ENCODE measurements at regions not wholly inside any gene's neighbourhood (a gene's known extent, or its start where the extent isn't known, plus 50 kb on each side); places are given as distances from the start of the nearest gene placed in this dataset.

DNA sequence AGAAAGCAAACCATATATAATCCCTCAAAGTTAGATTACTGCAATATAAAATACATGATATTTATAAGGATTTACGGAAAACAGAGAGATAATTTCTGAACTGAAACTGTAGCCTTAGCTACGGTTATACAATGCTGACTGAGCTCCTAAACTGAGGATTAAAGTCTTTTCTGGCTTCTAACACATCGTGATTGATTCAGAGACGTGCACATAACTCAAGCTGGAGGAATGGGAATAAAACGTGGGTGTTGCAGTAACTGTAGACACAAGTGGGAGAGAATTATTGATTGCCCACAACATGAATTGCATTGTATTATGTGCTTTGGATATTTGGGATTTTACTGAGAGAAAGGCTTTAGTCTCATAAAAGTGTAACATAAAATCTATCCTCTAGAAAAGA lies 418.0 kb upstream of the OPRM1 start:
- no peaks in the 10 kb centered on the region for H3K36me3 ChIP-seq (ENCODE audit: control insufficient read depth in 2 of 2, extremely low read depth in 1 of 2, insufficient read depth in 1 of 2, low read length in 1 of 2)
- no peaks in the 10 kb centered on the region for H3K9me3 ChIP-seq
- Mint-ChIP-seq H3K27ac (no peak overlapping the region), H3K4me3 (no peak overlapping the region), H3K27me3 (no peaks in the 10 kb centered on the region), H3K4me1 (no peaks in the 10 kb centered on the region), H3K36me3 (no peaks in the 10 kb centered on the region), H3K9me3 (peaks cover 0 to 6% (median 0%) of the 10 kb centered on the region in 3 donors)
- WGBS (ENCODE audit: insufficient coverage), result 66% methylated on average over 3 of the region's 5 CpGs
- no peak for DNase-seq
- ATAC-seq (replicated peaks in 1 of 4), result no peak
- ChIA-PET POLR2A (no interaction called here), CTCF (no interaction called here)
- no peaks in the 10 kb centered on the region for H3K27me3 ChIP-seq (replicated peaks in 1 of 2; ENCODE audit: control insufficient read depth in 2 of 2, extremely low read depth in 1 of 2, insufficient read depth in 2 of 2, low read length in 1 of 2)
- no peaks in the 10 kb centered on the region for H3K4me1 ChIP-seq (ENCODE audit: control insufficient read depth in 1 of 2, extremely low read depth in 1 of 2, insufficient read depth in 2 of 2, low read length in 2 of 2)
- no peak overlapping the region for H3K4me3 ChIP-seq (ENCODE audit: control insufficient read depth in 1 of 2, extremely low read depth in 1 of 2, low read length in 1 of 2)
- no peak overlapping the region for H3K27ac ChIP-seq (ENCODE audit: low read length)

GRCh38 chr6:153618371-153619322 lies 420.4 kb upstream of the OPRM1 start:
- Mint-ChIP-seq H3K27me3 (no peaks in the 10 kb centered on the region), H3K9me3 (no peaks in the 10 kb centered on the region), H3K4me1 (no peaks in the 10 kb centered on the region), H3K27ac (no peak overlapping the region), H3K4me3 (no peak overlapping the region), H3K36me3 (no peaks in the 10 kb centered on the region)
- no peaks in the 10 kb centered on the region for H3K9me3 ChIP-seq
- CTCF ChIA-PET, result no interaction called here
- WGBS (ENCODE audit: insufficient coverage), result 68% methylated on average over 3 of the region's 8 CpGs
- DNase-seq (no peak), ATAC-seq (replicated peaks in 1 of 4) (no peak)
- H3K4me3 ChIP-seq (ENCODE audit: control insufficient read depth in 1 of 2, extremely low read depth in 1 of 2, low read length in 1 of 2), result no peak overlapping the region
- no peaks in the 10 kb centered on the region for H3K36me3 ChIP-seq (ENCODE audit: control insufficient read depth in 2 of 2, extremely low read depth in 1 of 2, insufficient read depth in 1 of 2, low read length in 1 of 2)
- no peak overlapping the region for H3K27ac ChIP-seq (ENCODE audit: low read length)
- no peaks in the 10 kb centered on the region for H3K27me3 ChIP-seq (replicated peaks in 1 of 2; ENCODE audit: control insufficient read depth in 2 of 2, extremely low read depth in 1 of 2, insufficient read depth in 2 of 2, low read length in 1 of 2)
- POLR2A ChIA-PET, result no interaction called here
- H3K4me1 ChIP-seq (ENCODE audit: control insufficient read depth in 1 of 2, extremely low read depth in 1 of 2, insufficient read depth in 2 of 2, low read length in 2 of 2), result no peaks in the 10 kb centered on the region

GRCh38 chr6:153616506-153616905 lies 422.5 kb upstream of the OPRM1 start:
- H3K4me3 ChIP-seq (ENCODE audit: control insufficient read depth in 1 of 2, extremely low read depth in 1 of 2, low read length in 1 of 2), result no peak overlapping the region
- Mint-ChIP-seq H3K4me3 (no peak overlapping the region), H3K27ac (no peak overlapping the region), H3K36me3 (no peaks in the 10 kb centered on the region), H3K9me3 (no peaks in the 10 kb centered on the region), H3K27me3 (no peaks in the 10 kb centered on the region), H3K4me1 (no peaks in the 10 kb centered on the region)
- CTCF ChIA-PET, result no interaction called here
- ATAC-seq (replicated peaks in 1 of 4) (no peak), DNase-seq (no peak)
- WGBS (ENCODE audit: insufficient coverage), result 50% methylated on average over 2 of the region's 6 CpGs
- H3K4me1 ChIP-seq (ENCODE audit: control insufficient read depth in 1 of 2, extremely low read depth in 1 of 2, insufficient read depth in 2 of 2, low read length in 2 of 2), result no peaks in the 10 kb centered on the region
- H3K9me3 ChIP-seq, result no peaks in the 10 kb centered on the region
- H3K36me3 ChIP-seq (ENCODE audit: control insufficient read depth in 2 of 2, extremely low read depth in 1 of 2, insufficient read depth in 1 of 2, low read length in 1 of 2), result no peaks in the 10 kb centered on the region
- POLR2A ChIA-PET, result interaction anchor here in 1 of 2 donors (0.7 kb wide), 1 partner anchor 284 kb away, joined by 3 read pairs; no protein-coding TSS in a partner anchor
- H3K27me3 ChIP-seq (replicated peaks in 1 of 2; ENCODE audit: control insufficient read depth in 2 of 2, extremely low read depth in 1 of 2, insufficient read depth in 2 of 2, low read length in 1 of 2), result no peaks in the 10 kb centered on the region
- no peak overlapping the region for H3K27ac ChIP-seq (ENCODE audit: low read length)

DNA sequence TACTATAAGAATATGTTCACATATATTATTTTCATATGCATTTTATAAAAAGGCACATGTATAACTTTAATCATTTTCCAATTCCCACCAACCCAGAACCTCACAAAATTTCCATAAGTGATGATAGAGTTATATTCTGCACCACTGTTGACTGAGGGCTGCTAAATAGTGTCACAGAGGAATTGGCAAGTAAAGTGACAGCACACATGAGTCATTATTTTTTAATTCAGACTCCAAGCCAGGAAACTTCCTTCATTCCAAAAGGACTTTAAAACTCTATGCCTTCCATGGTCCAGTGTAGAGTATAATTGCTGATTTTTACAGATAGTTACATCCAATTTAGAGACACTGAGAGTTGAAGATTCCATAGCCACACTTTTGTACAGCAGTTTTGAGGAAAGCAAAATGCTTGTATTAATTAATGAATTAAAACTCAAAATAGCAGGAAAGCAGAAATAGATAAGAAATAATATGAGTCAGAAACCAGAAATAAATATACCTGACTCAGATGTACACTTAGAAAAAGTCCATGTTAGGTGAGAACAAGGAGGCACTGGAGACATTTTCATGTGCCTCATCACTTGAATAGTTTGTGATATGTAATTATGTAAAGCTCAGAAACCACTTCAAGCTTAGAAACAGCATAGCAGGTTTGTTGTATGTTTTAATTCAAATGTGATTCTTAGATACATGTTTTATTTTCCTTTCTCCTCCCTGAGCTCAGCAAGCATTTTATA lies 425.2 kb upstream of the OPRM1 start:
- ATAC-seq (replicated peaks in 1 of 4) (no peak), DNase-seq (no peak)
- Histone ChIP-seq H3K27me3 (replicated peaks in 1 of 2; ENCODE audit: control insufficient read depth in 2 of 2, extremely low read depth in 1 of 2, insufficient read depth in 2 of 2, low read length in 1 of 2) (no peaks in the 10 kb centered on the region), H3K36me3 (ENCODE audit: control insufficient read depth in 2 of 2, extremely low read depth in 1 of 2, insufficient read depth in 1 of 2, low read length in 1 of 2) (no peaks in the 10 kb centered on the region), H3K4me3 (ENCODE audit: control insufficient read depth in 1 of 2, extremely low read depth in 1 of 2, low read length in 1 of 2) (no peak overlapping the region), H3K9me3 (no peaks in the 10 kb centered on the region), H3K4me1 (ENCODE audit: control insufficient read depth in 1 of 2, extremely low read depth in 1 of 2, insufficient read depth in 2 of 2, low read length in 2 of 2) (no peaks in the 10 kb centered on the region), H3K27ac (ENCODE audit: low read length) (no peak overlapping the region)
- Mint-ChIP-seq H3K9me3 (no peaks in the 10 kb centered on the region), H3K36me3 (no peaks in the 10 kb centered on the region), H3K4me1 (no peaks in the 10 kb centered on the region), H3K27me3 (no peaks in the 10 kb centered on the region), H3K4me3 (no peak overlapping the region), H3K27ac (no peak overlapping the region)
- POLR2A ChIA-PET, result no interaction called here
- CTCF ChIA-PET, result no interaction called here

GRCh38 chr6:153602401-153602800 lies 436.6 kb upstream of the OPRM1 start:
- H3K27ac ChIP-seq (ENCODE audit: low read length), result no peak overlapping the region
- no peak for ATAC-seq (replicated peaks in 1 of 4)
- no peak overlapping the region for H3K4me3 ChIP-seq (ENCODE audit: control insufficient read depth in 1 of 2, extremely low read depth in 1 of 2, low read length in 1 of 2)
- Mint-ChIP-seq H3K4me1 (no peaks in the 10 kb centered on the region), H3K4me3 (no peak overlapping the region), H3K27me3 (peaks cover 0 to 3% of the 10 kb centered on the region in 2 donors), H3K9me3 (peaks cover 0 to 10% (median 0%) of the 10 kb centered on the region in 3 donors), H3K36me3 (no peaks in the 10 kb centered on the region), H3K27ac (no peak overlapping the region)
- H3K9me3 ChIP-seq, result no peaks in the 10 kb centered on the region
- CTCF ChIA-PET, result no interaction called here
- no peaks in the 10 kb centered on the region for H3K27me3 ChIP-seq (replicated peaks in 1 of 2; ENCODE audit: control insufficient read depth in 2 of 2, extremely low read depth in 1 of 2, insufficient read depth in 2 of 2, low read length in 1 of 2)
- H3K4me1 ChIP-seq (ENCODE audit: control insufficient read depth in 1 of 2, extremely low read depth in 1 of 2, insufficient read depth in 2 of 2, low read length in 2 of 2), result no peaks in the 10 kb centered on the region
- no peaks in the 10 kb centered on the region for H3K36me3 ChIP-seq (ENCODE audit: control insufficient read depth in 2 of 2, extremely low read depth in 1 of 2, insufficient read depth in 1 of 2, low read length in 1 of 2)
- no CpG with 5 or more reads among the region's 2 CpGs for WGBS (ENCODE audit: insufficient coverage)
- POLR2A ChIA-PET, result interaction anchor here in 1 of 2 donors (0.6 kb wide), 1 partner anchor 53 kb away, joined by 3 read pairs; no protein-coding TSS in a partner anchor
- DNase-seq, result no peak

- Histone ChIP-seq H3K27me3 (replicated peaks in 1 of 2; ENCODE audit: control insufficient read depth in 2 of 2, extremely low read depth in 1 of 2, insufficient read depth in 2 of 2, low read length in 1 of 2) (no peaks in the 10 kb centered on the region), H3K9me3 (no peaks in the 10 kb centered on the region), H3K4me3 (ENCODE audit: control insufficient read depth in 1 of 2, extremely low read depth in 1 of 2, low read length in 1 of 2) (no peak overlapping the region), H3K36me3 (ENCODE audit: control insufficient read depth in 2 of 2, extremely low read depth in 1 of 2, insufficient read depth in 1 of 2, low read length in 1 of 2) (no peaks in the 10 kb centered on the region), H3K4me1 (ENCODE audit: control insufficient read depth in 1 of 2, extremely low read depth in 1 of 2, insufficient read depth in 2 of 2, low read length in 2 of 2) (no peaks in the 10 kb centered on the region), H3K27ac (ENCODE audit: low read length) (no peak overlapping the region)
- Mint-ChIP-seq H3K4me3 (no peak overlapping the region), H3K27ac (no peak overlapping the region), H3K4me1 (no peaks in the 10 kb centered on the region), H3K27me3 (no peaks in the 10 kb centered on the region), H3K9me3 (no peaks in the 10 kb centered on the region), H3K36me3 (no peaks in the 10 kb centered on the region)
- DNase-seq (no peak), ATAC-seq (replicated peaks in 1 of 4) (no peak)
- POLR2A ChIA-PET, result no interaction called here
- CTCF ChIA-PET, result no interaction called here
- WGBS (ENCODE audit: insufficient coverage), result no CpG with 5 or more reads among the region's 1 CpG
Observed at GRCh38 chr6:153599901-153600300, 439.1 kb upstream of the OPRM1 start.
